ENCODE measurements at regions not wholly inside any gene's neighbourhood (a gene's known extent, or its start where the extent isn't known, plus 50 kb on each side); places are given as distances from the start of the nearest gene placed in this dataset.

GRCh38 chr14:101049511-101049910 lies 146.0 kb upstream of the RTL1 start:
- TF ChIP-seq CTCF (IDR thresholded peaks at IDR 0.05; ENCODE audit: insufficient read depth, low read depth, low read length) (no peak), EZH2 (IDR thresholded peaks at IDR 0.05; ENCODE audit: insufficient read depth, low read length) (no peak)

Measured in astrocyte (in vitro differentiated cells and primary cell).